Cardiac fibroblast (primary cell): ENCODE measurements at regions not wholly inside any gene's neighbourhood (a gene's known extent, or its start where the extent isn't known, plus 50 kb on each side); places are given as distances from the start of the nearest gene placed in this dataset.
"Not testable (repeated sequence)": the region's sequence is repeated elsewhere in the genome, so short reads cannot be mapped to it uniquely, and the experiment has no call there.

ENCODE experiments used
- DNase-seq, 2 donors: peaks; one replicate each; pipeline versions ENCODE4 v3.0.0 to v3.0.0-alpha.2; 2010; ENCODE audit warnings: low read depth in 2 of 2
- H3K4me3 ChIP-seq, 2 donors: replicated peaks in 1 of 2; 1 replicate in 1 of 2; 2 replicates in 1 of 2; pipeline ENCODE4 v1.5.1; 2011; ENCODE audit warnings: low read depth in 2 of 2, low read length in 2 of 2, mild to moderate bottlenecking in 2 of 2, moderate library complexity in 1 of 2
- CTCF ChIP-seq: IDR thresholded peaks from one replicate; pipeline ENCODE4 v1.5.1; 2011; ENCODE audit warnings: low read depth, mild to moderate bottlenecking, low read length, inconsistent platforms

- no peak overlapping the region for H3K4me3 ChIP-seq
- TF ChIP-seq CTCF: no peak
- no peak for DNase-seq
Measured at GRCh38 chr11:82210011-82210410, 523.7 kb downstream of the FAM181B start.

DNA sequence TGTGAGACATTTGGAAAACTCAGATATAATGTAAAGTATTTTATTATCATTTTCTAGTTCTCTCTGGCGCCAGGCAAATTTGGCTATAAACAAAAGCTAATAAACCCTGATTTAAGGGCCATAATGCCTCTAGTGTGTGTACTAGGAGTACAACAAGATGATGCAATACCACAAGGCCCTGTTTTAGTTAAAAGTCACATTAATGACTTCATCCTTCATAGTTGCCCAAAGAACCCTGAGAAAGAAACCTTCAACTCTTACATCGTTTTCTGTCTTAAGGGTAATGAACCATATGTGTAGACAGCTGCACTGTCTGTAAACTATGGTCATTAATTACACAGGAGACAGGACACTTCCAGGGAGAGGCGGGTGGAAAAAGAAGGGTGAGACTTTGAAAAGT is 538.4 kb downstream of the FAM181B start:
- H3K4me3 ChIP-seq: no peak overlapping the region
- no peak for TF ChIP-seq CTCF
- DNase-seq: no peak

- no peak for TF ChIP-seq CTCF
- H3K4me3 ChIP-seq: no peak overlapping the region
- DNase-seq: no peak
Measured at GRCh38 chr11:82194521-82194920, 539.1 kb downstream of the FAM181B start.

DNA sequence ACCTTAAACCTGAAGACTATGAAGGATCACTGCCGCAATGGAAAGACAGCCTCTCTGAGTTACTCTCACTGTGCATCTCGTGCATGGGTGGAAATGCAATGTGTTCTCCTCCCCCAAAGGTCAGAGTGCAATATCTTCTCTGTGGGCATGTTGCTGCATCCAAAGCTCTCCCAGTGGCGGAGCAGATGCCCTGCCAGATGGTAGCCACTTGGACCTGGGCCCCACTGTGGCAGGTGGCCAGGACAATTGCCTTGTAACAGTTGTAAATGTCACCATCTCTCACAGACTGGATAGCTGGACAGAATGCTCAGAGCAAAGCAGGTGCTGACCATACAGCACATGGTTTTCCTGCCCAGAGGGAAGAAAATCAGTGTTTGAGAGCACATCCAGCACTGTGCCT is 542.0 kb downstream of the FAM181B start:
- no peak for TF ChIP-seq CTCF
- no peak for DNase-seq
- H3K4me3 ChIP-seq: no peak overlapping the region

DNA sequence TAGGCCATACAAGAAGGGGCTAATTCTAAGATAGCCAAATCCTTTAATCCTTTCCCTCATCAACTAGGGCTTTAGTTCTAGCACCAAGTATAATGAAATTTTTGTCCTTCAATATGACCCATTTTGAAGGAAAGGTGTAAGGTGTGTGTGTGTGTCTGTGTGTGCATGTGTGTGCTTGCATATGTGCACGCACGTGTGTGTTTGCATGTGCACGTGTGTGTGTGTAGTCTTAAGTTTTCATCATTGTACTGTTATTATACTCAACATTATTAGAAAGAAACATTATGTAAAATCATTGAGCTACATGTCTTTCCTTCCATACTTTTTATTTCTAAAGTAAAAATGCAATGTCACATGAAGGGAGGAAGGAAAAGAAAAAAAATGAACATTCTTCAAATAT is 547.7 kb downstream of the FAM181B start:
- DNase-seq: no peak
- H3K4me3 ChIP-seq: no peak overlapping the region
- TF ChIP-seq CTCF: no peak

DNA sequence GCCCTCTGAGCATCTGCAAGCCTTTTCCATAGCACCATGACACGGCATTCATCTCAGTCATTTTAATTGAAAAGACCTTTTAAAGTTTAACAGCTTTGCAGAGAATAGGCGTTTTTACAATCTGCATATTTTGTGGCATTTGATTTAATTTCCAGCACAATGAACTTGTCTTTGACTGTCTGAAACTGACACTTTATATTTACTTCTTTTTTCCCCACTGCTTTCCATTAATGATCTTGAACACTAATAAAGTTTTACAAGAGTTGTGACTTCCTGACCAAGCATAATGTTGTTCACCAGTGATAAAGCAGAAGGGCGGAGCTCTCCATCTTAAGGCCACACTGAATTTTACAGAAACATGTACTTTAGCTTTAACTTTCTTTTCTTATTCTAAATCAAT is 548.7 kb downstream of the FAM181B start:
- TF ChIP-seq CTCF: no peak
- no peak overlapping the region for H3K4me3 ChIP-seq
- DNase-seq: no peak

GRCh38 chr11:82183346-82183745 is 550.3 kb downstream of the FAM181B start:
- H3K4me3 ChIP-seq: no peak overlapping the region
- no peak for DNase-seq

DNA sequence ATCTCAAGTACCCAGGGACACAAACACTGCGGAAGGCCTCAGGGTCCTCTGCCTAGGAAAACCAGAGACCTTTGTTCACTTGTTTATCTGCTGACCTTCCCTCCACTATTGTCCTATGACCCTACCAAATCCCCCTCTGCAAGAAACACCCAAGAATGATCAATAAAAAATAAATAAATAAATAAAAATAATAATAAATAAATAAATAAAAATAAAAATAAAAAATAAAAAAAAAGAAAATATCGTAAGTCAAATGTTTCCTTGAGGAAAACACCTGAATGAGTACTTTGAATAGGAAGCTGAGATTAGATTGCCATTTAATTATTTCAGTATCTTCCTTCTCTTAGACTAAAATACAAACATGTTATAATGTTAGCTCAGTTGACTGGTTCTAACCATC is 551.0 kb downstream of the FAM181B start:
- DNase-seq, H3K4me3 ChIP-seq: not testable (repeated sequence)

More at GRCh38 chr11:82183346-82183745, 550.3 kb downstream of the FAM181B start:
- TF ChIP-seq CTCF: no peak

DNA sequence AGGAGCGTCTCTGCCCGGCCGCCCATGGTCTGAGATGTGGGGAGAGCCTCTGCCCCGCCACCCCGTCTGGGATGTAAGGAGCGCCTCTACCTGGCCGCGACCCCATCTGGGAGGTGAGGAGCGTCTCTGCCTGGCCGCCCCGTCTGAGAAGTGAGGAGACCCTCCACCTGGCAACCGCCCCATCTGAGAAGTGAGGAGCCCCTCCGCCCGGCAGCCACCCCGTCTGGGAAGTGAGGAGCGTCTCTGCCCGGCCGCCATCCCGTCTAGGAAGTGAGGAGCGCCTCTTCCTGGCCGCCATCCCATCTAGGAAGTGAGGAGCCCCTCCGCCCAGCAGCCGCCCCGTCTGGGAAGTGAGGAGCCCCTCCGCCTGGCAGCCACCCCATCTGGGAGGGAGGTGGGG is 551.9 kb downstream of the FAM181B start:
- not testable (repeated sequence) for H3K4me3 ChIP-seq, DNase-seq
